Progenitor cell of endocrine pancreas (in vitro differentiated cells): ENCODE measurements at regions not wholly inside any gene's neighbourhood (a gene's known extent, or its start where the extent isn't known, plus 50 kb on each side); places are given as distances from the start of the nearest gene placed in this dataset.

Experiments
- DNase-seq: peaks from one replicate; pipeline ENCODE4 v3.0.0; 2021; ENCODE audit warnings: low spot score; ENCODE audit not compliant: unreplicated experiment
- H3K27ac Mint-ChIP-seq: 2 replicates; pipeline ENCODE4 v1.8.0; 2021; ENCODE audit warnings: mild to moderate bottlenecking, moderate library complexity, mixed read lengths
- H3K27me3 Mint-ChIP-seq: 2 replicates; pipeline ENCODE4 v1.8.0; 2021; ENCODE audit warnings: mixed read lengths
- H3K36me3 Mint-ChIP-seq: 2 replicates; pipeline ENCODE4 v1.8.0; 2022; ENCODE audit warnings: mixed read lengths; ENCODE audit not compliant: insufficient read depth
- H3K4me1 Mint-ChIP-seq: 2 replicates; pipeline ENCODE4 v1.8.0; 2021; ENCODE audit warnings: low read depth, mixed read lengths
- H3K4me3 Mint-ChIP-seq: 2 replicates; pipeline ENCODE4 v1.8.0; 2021; ENCODE audit warnings: low read depth, mild to moderate bottlenecking, moderate library complexity, mixed read lengths
- H3K9me3 Mint-ChIP-seq: 2 replicates; pipeline ENCODE4 v1.8.0; 2021; ENCODE audit warnings: low read depth, mixed read lengths
- CTCF ChIP-seq: fragments of 200-600 bp; sonication (generic); IDR thresholded peaks from one replicate; pipeline ENCODE4 v1.5.0; 2021; ENCODE audit warnings: antibody characterized with exemption, mild to moderate bottlenecking; ENCODE audit not compliant: unreplicated experiment

- Mint-ChIP-seq H3K27me3 (peaks cover 15% of the 10 kb centered on the region), H3K27ac (no peak overlapping the region), H3K4me3 (no peak overlapping the region), H3K4me1 (peaks cover 11% of the 10 kb centered on the region), H3K36me3 (peaks cover 2% of the 10 kb centered on the region), H3K9me3 (peaks cover 2% of the 10 kb centered on the region)
- TF ChIP-seq CTCF: no peak
- no peak for DNase-seq
These were observed 262.2 kb downstream of the MRTFB start for GRCh38 chr16:14333361-14333760.

GRCh38 chr16:14331020-14331419, 259.9 kb downstream of the MRTFB start:
- Mint-ChIP-seq H3K9me3 (peaks cover 3% of the 10 kb centered on the region), H3K36me3 (peaks cover 10% of the 10 kb centered on the region), H3K27ac (no peak overlapping the region), H3K27me3 (peaks cover 13% of the 10 kb centered on the region), H3K4me3 (no peak overlapping the region), H3K4me1 (no peaks in the 10 kb centered on the region)
- no peak for TF ChIP-seq CTCF
- DNase-seq: no peak

GRCh38 chr16:14329727-14330350, 258.7 kb downstream of the MRTFB start:
- H3K27me3 Mint-ChIP-seq: peaks cover 13% of the 10 kb centered on the region
- H3K27ac Mint-ChIP-seq: no peak overlapping the region

GRCh38 chr16:14325502-14326401, 254.6 kb downstream of the MRTFB start:
- peaks cover 10% of the 10 kb centered on the region for H3K36me3 Mint-ChIP-seq
- no peak for DNase-seq
- H3K27me3 Mint-ChIP-seq: no peaks in the 10 kb centered on the region
- no peak overlapping the region for H3K27ac Mint-ChIP-seq
- no peaks in the 10 kb centered on the region for H3K4me1 Mint-ChIP-seq
- H3K9me3 Mint-ChIP-seq: peaks cover 3% of the 10 kb centered on the region
- no peak overlapping the region for H3K4me3 Mint-ChIP-seq
- no peak for TF ChIP-seq CTCF

More at GRCh38 chr16:14329727-14330350, 258.7 kb downstream of the MRTFB start:
- Mint-ChIP-seq H3K9me3 (peaks cover 3% of the 10 kb centered on the region), H3K36me3 (peaks cover 10% of the 10 kb centered on the region), H3K4me3 (no peak overlapping the region), H3K4me1 (no peaks in the 10 kb centered on the region)
- no peak for DNase-seq
- no peak for TF ChIP-seq CTCF

GRCh38 chr16:14324581-14324980, 253.5 kb downstream of the MRTFB start:
- Mint-ChIP-seq H3K9me3 (peaks cover 3% of the 10 kb centered on the region), H3K27ac (no peak overlapping the region), H3K4me1 (no peaks in the 10 kb centered on the region), H3K27me3 (no peaks in the 10 kb centered on the region), H3K4me3 (no peak overlapping the region), H3K36me3 (peaks cover 12% of the 10 kb centered on the region)
- TF ChIP-seq CTCF: no peak
- no peak for DNase-seq
